Hematopoietic multipotent progenitor cell treated with erythropoietin and hydrocortisone succinate and interleukin-3 and kit ligand, for 6 days (in vitro differentiated cells): ENCODE measurements at regions not wholly inside any gene's neighbourhood (a gene's known extent, or its start where the extent isn't known, plus 50 kb on each side); places are given as distances from the start of the nearest gene placed in this dataset.
"Not testable (repeated sequence)": the region's sequence is repeated elsewhere in the genome, so short reads cannot be mapped to it uniquely, and the experiment has no call there.

Source experiments
- DNase-seq: peaks from one replicate; pipeline ENCODE4 v3.0.0-alpha.2; 2015

DNA sequence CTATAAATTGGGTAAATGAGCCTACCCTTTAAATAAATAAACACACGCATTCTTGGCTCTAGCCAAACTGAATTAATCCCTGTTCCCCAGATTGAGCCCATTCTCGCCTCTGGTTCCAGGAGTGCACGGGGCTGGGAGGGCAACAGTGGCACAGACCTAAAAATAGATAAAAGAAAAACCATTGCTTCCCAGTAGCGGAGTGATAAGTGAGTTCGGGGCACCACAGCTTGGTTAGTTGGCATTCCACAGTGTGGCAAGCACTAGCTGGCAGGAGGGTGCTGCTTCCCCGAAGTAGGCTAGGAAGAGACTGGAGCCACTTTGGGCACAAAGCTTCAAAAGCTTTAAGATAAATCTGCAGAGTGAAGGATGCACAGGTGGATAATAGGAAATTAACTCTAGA lies 322.2 kb upstream of the SGCD start:
- no peak for DNase-seq

DNA sequence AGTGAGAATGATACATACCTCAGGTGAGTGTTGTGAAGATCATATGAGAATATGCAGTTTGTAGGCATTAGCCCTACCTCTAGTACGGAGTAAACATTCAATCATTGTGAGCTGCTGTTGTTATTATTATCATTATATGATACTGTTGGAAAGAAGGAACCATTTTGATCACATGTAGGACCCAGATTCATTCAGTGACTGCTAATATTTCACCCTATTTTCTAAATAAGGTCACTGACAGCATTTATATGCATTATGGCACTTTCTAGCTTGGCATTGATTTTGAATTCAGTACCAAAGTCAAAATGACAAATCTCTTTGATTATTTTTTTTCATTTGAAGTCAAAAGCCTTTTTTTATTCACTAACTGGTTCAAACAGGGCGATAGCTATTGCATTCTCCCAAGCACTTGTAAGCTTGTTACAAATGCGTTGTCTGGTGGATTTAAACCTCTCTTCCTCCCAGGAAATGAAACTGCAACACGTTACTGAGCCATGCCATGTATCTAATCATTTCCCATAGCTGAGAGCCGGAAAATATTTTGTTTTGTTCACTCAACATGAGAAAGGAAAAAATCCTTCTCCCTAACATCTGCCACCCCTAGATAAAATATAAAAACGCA lies 320.8 kb upstream of the SGCD start:
- no peak for DNase-seq

DNA sequence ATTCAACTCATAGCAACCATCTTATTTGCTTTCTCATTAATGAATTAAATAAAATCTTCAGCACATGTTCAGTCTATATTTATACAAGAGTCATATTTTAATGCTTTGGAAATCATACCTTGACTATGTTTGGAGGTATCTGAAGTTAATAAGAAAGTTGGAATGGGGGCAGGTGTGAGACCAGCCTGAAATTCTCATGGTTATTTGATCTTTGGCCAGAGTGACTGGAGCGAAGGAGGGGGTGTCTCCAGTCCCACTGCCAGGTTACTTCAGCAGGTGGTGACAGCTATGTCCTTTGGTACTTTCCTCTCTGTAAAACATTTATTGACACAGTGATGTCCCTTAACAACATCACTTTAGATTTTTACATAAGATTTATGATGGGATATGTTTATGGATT lies 318.1 kb upstream of the SGCD start:
- no peak for DNase-seq

GRCh38 chr5:156009583-156009982 lies 317.4 kb upstream of the SGCD start:
- no peak for DNase-seq

DNA sequence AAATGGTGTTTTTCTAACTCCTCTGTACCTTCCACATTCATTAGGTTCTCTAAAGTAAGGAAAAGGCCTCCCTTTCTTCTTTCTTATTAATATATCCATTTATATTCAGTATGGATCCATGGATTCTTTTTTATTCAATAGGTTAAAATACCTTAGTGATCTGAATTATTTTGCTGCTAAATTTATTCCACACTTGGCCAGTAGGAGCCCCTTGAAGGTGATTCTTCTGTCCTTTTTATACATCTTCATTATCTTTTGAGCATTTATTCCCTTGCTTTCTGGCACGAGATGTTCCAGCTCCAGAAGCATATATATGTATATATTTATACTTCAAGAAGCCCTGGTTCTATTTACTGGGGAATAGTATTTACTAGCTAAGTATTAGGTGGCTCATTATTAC lies 311.8 kb upstream of the SGCD start:
- no peak for DNase-seq

GRCh38 chr5:156019130-156019529 lies 307.8 kb upstream of the SGCD start:
- no peak for DNase-seq

DNA sequence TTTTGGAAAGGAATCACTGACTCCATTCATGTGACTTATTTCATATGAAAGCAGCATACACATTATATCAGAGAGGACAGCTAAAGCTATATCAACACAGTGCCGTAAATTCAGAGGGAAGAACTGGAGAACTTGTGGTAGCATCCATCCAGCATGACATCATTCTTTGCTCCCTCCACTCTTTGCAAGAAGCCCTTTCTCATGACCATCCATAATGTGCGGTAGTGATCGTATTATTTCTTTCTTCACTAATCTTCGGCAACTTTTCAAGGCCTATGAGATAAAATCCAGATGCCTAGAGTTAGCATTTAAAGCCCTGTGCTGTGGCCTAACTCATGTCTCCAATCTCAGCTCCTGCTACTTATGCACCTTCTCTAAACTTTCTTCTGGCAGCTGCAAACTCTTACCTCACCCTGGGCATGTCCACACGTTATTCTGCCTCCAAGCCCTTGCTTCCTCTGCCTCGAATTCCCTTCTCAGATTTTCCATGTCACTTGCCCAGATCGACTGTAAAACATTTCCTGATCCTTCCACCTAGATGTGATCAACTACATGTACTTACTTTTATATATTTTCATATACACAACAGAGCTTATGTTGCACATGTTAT lies 307.3 kb upstream of the SGCD start:
- DNase-seq = no peak

DNA sequence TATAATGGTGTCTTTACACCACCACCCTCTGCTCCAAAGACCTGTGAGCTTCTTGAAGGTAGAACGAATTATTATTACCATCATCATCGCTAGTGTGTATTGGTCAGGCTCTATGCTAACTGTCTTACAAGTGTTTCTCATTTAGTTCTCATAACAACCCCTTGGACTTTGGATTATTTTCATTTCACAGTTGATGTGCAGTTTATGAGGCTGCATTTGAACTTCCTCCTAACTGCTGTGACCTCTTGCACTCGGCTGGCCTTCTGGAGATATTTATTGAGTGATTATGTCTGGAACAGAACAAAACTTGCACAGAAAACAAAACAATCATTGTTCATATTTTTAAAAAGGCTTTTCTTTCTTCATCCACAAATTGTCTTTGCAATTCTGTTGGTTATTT lies 306.3 kb upstream of the SGCD start:
- no peak for DNase-seq

GRCh38 chr5:156021866-156022265 lies 305.1 kb upstream of the SGCD start:
- DNase-seq = no peak

GRCh38 chr5:156025656-156026055 lies 301.3 kb upstream of the SGCD start:
- no peak for DNase-seq

DNA sequence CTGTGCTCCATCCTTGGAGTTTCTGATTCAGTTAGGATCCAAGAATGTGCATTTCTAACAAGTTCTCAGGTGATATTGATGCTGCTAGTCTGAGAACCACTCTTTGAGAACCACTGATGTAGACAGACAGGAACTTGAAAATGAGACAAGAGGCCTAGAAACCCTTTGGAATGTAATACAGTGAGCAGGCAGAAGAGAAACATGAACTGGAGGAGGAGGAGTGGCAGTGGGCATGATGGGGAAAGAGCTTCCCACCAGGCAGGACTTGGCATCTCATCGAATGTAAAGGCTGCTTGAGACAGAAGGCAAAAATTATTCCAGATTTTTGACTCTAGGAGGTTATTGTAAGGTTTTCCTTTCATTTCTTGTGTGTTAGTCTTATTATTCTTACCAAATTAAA lies 295.8 kb upstream of the SGCD start:
- DNase-seq = no peak

DNA sequence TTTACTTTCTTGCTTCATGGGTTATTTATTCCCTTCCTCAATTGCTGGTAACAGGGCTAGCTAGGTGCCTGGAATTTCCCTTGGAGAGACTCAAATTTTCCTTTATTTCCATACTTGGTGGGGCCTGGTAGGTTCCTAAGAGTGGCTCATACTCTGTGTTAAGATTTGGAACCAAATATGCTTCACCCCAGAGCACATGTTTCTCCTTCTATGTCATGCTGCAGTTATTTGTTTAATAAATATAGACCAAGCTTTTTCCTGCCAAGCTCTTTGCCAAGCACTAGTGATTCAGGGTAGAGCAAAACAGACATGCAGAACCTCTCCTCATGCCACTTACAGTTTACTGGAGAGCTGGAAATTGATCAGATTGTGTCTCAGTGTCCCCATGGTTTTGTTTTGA lies 290.3 kb upstream of the SGCD start:
- no peak for DNase-seq

DNA sequence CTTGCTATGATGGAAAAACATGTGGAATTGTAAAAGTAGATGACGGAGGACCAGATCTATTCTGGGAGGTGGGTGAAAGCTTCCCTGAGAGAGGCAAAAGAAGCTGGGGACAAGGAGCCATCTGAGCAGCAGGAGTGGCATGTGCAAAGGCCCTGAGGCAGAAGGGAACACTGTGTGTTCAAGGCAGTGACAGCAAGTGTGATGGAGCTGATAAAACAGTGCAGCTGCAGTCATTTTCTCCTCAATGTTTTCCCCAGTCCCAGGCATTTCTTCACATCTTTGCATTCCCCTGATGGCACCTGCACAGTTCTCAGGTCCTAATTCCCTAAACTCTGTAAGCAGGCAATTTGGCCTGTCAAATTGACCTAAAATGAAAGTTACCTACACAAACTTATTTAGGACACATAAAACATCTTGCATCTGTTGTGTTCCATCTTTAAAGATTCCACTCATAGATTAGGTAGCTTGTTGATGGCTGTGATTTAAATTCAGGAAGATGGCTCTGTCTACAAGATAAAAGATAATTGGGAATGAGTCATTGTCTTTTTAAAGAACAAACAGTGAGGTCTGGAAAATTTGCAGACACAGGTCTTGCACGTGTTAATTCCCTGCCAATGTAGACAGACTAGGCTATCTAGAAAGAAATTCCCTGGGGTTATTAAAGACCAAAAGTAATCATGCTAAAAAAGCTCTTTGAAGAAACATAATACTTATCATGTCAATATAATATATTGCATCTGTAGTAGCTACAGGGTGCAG lies 289.6 kb upstream of the SGCD start:
- DNase-seq = no peak

GRCh38 chr5:156042726-156043125 lies 284.2 kb upstream of the SGCD start:
- no peak for DNase-seq

GRCh38 chr5:156043351-156043750 lies 283.6 kb upstream of the SGCD start:
- DNase-seq = no peak

GRCh38 chr5:156051972-156052371 lies 275.0 kb upstream of the SGCD start:
- no peak for DNase-seq

GRCh38 chr5:156052656-156053055 lies 274.3 kb upstream of the SGCD start:
- no peak for DNase-seq

GRCh38 chr5:156053056-156053455 lies 273.9 kb upstream of the SGCD start:
- DNase-seq = no peak

DNA sequence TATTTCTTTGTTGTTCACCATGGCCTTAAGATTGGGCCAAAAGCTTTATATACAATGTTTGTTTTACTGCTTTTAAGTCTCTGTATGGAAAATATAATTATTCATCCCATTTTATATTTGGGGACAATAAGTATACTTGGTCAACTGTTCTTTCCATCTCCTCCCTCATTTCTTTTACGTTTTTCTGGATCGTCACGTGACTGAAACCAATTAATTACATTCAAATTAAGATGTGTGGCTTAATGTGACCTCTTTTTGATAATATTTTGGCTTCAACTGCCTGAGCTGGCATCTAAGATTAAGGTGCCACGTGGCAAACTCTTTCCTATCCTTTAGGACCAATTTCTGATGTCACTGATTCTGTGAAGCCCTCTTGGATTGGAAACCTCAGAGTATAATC lies 250.1 kb upstream of the SGCD start:
- DNase-seq = no peak

GRCh38 chr5:156087577-156088110 lies 239.3 kb upstream of the SGCD start:
- no peak for DNase-seq

GRCh38 chr5:156089955-156090940 lies 236.7 kb upstream of the SGCD start:
- not testable (repeated sequence) for DNase-seq

- no peak for DNase-seq
Observed at GRCh38 chr5:156093024-156093423, 233.9 kb upstream of the SGCD start.

DNA sequence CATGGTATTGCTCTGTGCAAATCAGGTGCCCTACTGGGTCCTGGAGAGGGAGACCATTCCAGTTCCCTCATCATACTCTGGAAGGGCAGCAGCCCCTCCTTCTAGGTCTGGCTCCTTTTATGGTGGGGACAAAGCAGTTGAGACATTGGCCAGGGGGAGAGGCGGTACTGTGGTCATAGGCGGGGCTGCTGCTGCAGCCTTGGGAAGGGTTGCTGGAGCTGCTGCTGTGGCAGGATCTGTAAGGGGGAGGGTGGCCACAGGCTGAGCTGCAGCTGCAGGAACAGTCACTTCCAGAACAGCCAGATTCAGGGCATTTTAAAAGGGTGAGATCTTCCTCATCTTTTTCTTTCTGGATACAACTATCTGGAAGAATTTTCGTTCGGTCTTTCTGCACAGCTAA lies 233.0 kb upstream of the SGCD start:
- no peak for DNase-seq
